Neutrophil (primary cell): ENCODE measurements at regions not wholly inside any gene's neighbourhood (a gene's known extent, or its start where the extent isn't known, plus 50 kb on each side); places are given as distances from the start of the nearest gene placed in this dataset.

ENCODE experiments used
- H3K27ac ChIP-seq: fragments of 200-600 bp; sonication (generic); 2 replicates; pipeline ENCODE4 v1.5.1; 2016; ENCODE audit warnings: mild to moderate bottlenecking, moderate library complexity
- H3K27me3 ChIP-seq: fragments of 200-600 bp; sonication (generic); 2 replicates; pipeline ENCODE4 v1.6.0; 2016; ENCODE audit warnings: mild to moderate bottlenecking
- H3K36me3 ChIP-seq: fragments of 200-600 bp; sonication (generic); 2 replicates; pipeline ENCODE4 v1.5.1; 2017
- H3K4me1 ChIP-seq, 2 experiments: fragments of 200-600 bp in 1 of 2; sonication (generic) in 1 of 2; 1 replicate in 1 of 2; 2 replicates in 1 of 2; pipeline versions ENCODE4 v1.5.1 to v1.6.1; 2013 to 2016; ENCODE audit warnings: low read depth in 1 of 2, low read length in 1 of 2, mild to moderate bottlenecking in 1 of 2, moderate library complexity in 1 of 2; ENCODE audit not compliant: control insufficient read depth in 1 of 2, insufficient read depth in 1 of 2
- H3K4me3 ChIP-seq, 2 experiments: fragments of 200-600 bp in 1 of 2; sonication (generic) in 1 of 2; 1 replicate in 1 of 2; 2 replicates in 1 of 2; pipeline ENCODE4 v1.5.1; 2013 to 2016; ENCODE audit warnings: low read depth in 1 of 2, low read length in 1 of 2, mild to moderate bottlenecking in 1 of 2, moderate library complexity in 1 of 2
- H3K9me3 ChIP-seq: fragments of 200-600 bp; sonication (generic); 2 replicates; pipeline ENCODE4 v1.5.1; 2016
- CTCF ChIP-seq: fragments of 200-600 bp; sonication (generic); IDR thresholded peaks from 2 replicates; pipeline ENCODE4 v1.5.1; 2016; ENCODE audit warnings: antibody characterized with exemption

GRCh38 chr9:18274693-18275092 is 199.3 kb upstream of the ADAMTSL1 start:
- H3K9me3 ChIP-seq, result no peaks in the 10 kb centered on the region
- H3K36me3 ChIP-seq, result no peaks in the 10 kb centered on the region
- no peaks in the 10 kb centered on the region for H3K4me1 ChIP-seq
- TF ChIP-seq CTCF, result no peak
- no peak overlapping the region for H3K27ac ChIP-seq
- no peak overlapping the region for H3K4me3 ChIP-seq
- H3K27me3 ChIP-seq, result no peaks in the 10 kb centered on the region

GRCh38 chr9:18275313-18275990 is 198.5 kb upstream of the ADAMTSL1 start:
- Histone ChIP-seq H3K4me1 (no peaks in the 10 kb centered on the region), H3K27ac (no peak overlapping the region), H3K9me3 (no peaks in the 10 kb centered on the region), H3K4me3 (no peak overlapping the region), H3K27me3 (no peaks in the 10 kb centered on the region), H3K36me3 (no peaks in the 10 kb centered on the region)
- no peak for TF ChIP-seq CTCF

- no peak for TF ChIP-seq CTCF
- no peaks in the 10 kb centered on the region for H3K4me1 ChIP-seq
- no peaks in the 10 kb centered on the region for H3K36me3 ChIP-seq
- H3K9me3 ChIP-seq, result no peaks in the 10 kb centered on the region
- no peaks in the 10 kb centered on the region for H3K27me3 ChIP-seq
- H3K27ac ChIP-seq, result no peak overlapping the region
- H3K4me3 ChIP-seq, result no peak overlapping the region
Observed at GRCh38 chr9:18281291-18281690, 192.7 kb upstream of the ADAMTSL1 start.

GRCh38 chr9:18294229-18294628 is 179.7 kb upstream of the ADAMTSL1 start:
- no peaks in the 10 kb centered on the region for H3K9me3 ChIP-seq
- no peak for TF ChIP-seq CTCF
- H3K4me3 ChIP-seq, result no peak overlapping the region
- no peaks in the 10 kb centered on the region for H3K27me3 ChIP-seq
- H3K4me1 ChIP-seq, result no peaks in the 10 kb centered on the region
- H3K27ac ChIP-seq, result no peak overlapping the region
- no peaks in the 10 kb centered on the region for H3K36me3 ChIP-seq

GRCh38 chr9:18296702-18297055 is 177.3 kb upstream of the ADAMTSL1 start:
- Histone ChIP-seq H3K4me1 (no peaks in the 10 kb centered on the region), H3K36me3 (no peaks in the 10 kb centered on the region), H3K27ac (no peak overlapping the region), H3K27me3 (no peaks in the 10 kb centered on the region), H3K4me3 (no peak overlapping the region), H3K9me3 (no peaks in the 10 kb centered on the region)
- no peak for TF ChIP-seq CTCF
